ENCODE measurements at regions not wholly inside any gene's neighbourhood (a gene's known extent, or its start where the extent isn't known, plus 50 kb on each side); places are given as distances from the start of the nearest gene placed in this dataset.

GRCh38 chr22:47548953-47549740, 786.7 kb downstream of the TBC1D22A start:
- Mint-ChIP-seq H3K27me3 (peaks cover 7% of the 10 kb centered on the region), H3K27ac (no peak overlapping the region), H3K9me3 (no peaks in the 10 kb centered on the region), H3K4me3 (no peak overlapping the region), H3K4me1 (ENCODE audit: low read depth) (no peaks in the 10 kb centered on the region), H3K36me3 (ENCODE audit: low read depth) (no peaks in the 10 kb centered on the region)
- DNase-seq: no peak

- Mint-ChIP-seq H3K27ac (no peak overlapping the region), H3K36me3 (ENCODE audit: low read depth) (no peaks in the 10 kb centered on the region), H3K9me3 (no peaks in the 10 kb centered on the region), H3K4me1 (ENCODE audit: low read depth) (no peaks in the 10 kb centered on the region), H3K4me3 (no peak overlapping the region), H3K27me3 (peaks cover 7% of the 10 kb centered on the region)
- no peak for DNase-seq
Observed at GRCh38 chr22:47547881-47548650, 785.6 kb downstream of the TBC1D22A start.

GRCh38 chr22:47547239-47547661, 784.8 kb downstream of the TBC1D22A start:
- Mint-ChIP-seq H3K9me3 (no peaks in the 10 kb centered on the region), H3K36me3 (ENCODE audit: low read depth) (no peaks in the 10 kb centered on the region), H3K4me3 (no peak overlapping the region), H3K4me1 (ENCODE audit: low read depth) (no peaks in the 10 kb centered on the region), H3K27ac (no peak overlapping the region), H3K27me3 (peaks cover 5% of the 10 kb centered on the region)
- DNase-seq: no peak

GRCh38 chr22:47544696-47545095, 782.2 kb downstream of the TBC1D22A start:
- no peaks in the 10 kb centered on the region for H3K9me3 Mint-ChIP-seq
- no peaks in the 10 kb centered on the region for H3K4me1 Mint-ChIP-seq (ENCODE audit: low read depth)
- no peak overlapping the region for H3K4me3 Mint-ChIP-seq
- H3K27me3 Mint-ChIP-seq: peaks cover 5% of the 10 kb centered on the region
- no peak for DNase-seq
- no peaks in the 10 kb centered on the region for H3K36me3 Mint-ChIP-seq (ENCODE audit: low read depth)
- no peak overlapping the region for H3K27ac Mint-ChIP-seq

GRCh38 chr22:47543447-47543846, 781.0 kb downstream of the TBC1D22A start:
- H3K4me1 Mint-ChIP-seq (ENCODE audit: low read depth): no peaks in the 10 kb centered on the region
- no peaks in the 10 kb centered on the region for H3K27me3 Mint-ChIP-seq
- no peak overlapping the region for H3K4me3 Mint-ChIP-seq
- no peaks in the 10 kb centered on the region for H3K9me3 Mint-ChIP-seq
- no peak overlapping the region for H3K27ac Mint-ChIP-seq
- no peak for DNase-seq
- no peaks in the 10 kb centered on the region for H3K36me3 Mint-ChIP-seq (ENCODE audit: low read depth)

GRCh38 chr22:47540011-47540410, 777.6 kb downstream of the TBC1D22A start:
- Mint-ChIP-seq H3K27ac (no peak overlapping the region), H3K4me1 (ENCODE audit: low read depth) (no peaks in the 10 kb centered on the region), H3K27me3 (peaks cover 8% of the 10 kb centered on the region), H3K9me3 (no peaks in the 10 kb centered on the region), H3K36me3 (ENCODE audit: low read depth) (no peaks in the 10 kb centered on the region), H3K4me3 (no peak overlapping the region)
- no peak for DNase-seq

- H3K27me3 Mint-ChIP-seq: peaks cover 8% of the 10 kb centered on the region
- no peak overlapping the region for H3K4me3 Mint-ChIP-seq
- H3K36me3 Mint-ChIP-seq (ENCODE audit: low read depth): no peaks in the 10 kb centered on the region
- no peaks in the 10 kb centered on the region for H3K4me1 Mint-ChIP-seq (ENCODE audit: low read depth)
- no peak overlapping the region for H3K27ac Mint-ChIP-seq
- DNase-seq: no peak
- no peaks in the 10 kb centered on the region for H3K9me3 Mint-ChIP-seq
Observed at GRCh38 chr22:47539374-47539773, 776.9 kb downstream of the TBC1D22A start.

- no peak for DNase-seq
- Mint-ChIP-seq H3K27ac (no peak overlapping the region), H3K4me1 (ENCODE audit: low read depth) (peaks cover 1% of the 10 kb centered on the region), H3K36me3 (ENCODE audit: low read depth) (no peaks in the 10 kb centered on the region), H3K4me3 (no peak overlapping the region), H3K27me3 (peaks cover 8% of the 10 kb centered on the region), H3K9me3 (no peaks in the 10 kb centered on the region)
Observed at GRCh38 chr22:47535681-47536080, 773.2 kb downstream of the TBC1D22A start.

- Mint-ChIP-seq H3K27me3 (peaks cover 8% of the 10 kb centered on the region), H3K36me3 (ENCODE audit: low read depth) (no peaks in the 10 kb centered on the region), H3K4me3 (no peak overlapping the region), H3K4me1 (ENCODE audit: low read depth) (peaks cover 1% of the 10 kb centered on the region), H3K9me3 (no peaks in the 10 kb centered on the region), H3K27ac (no peak overlapping the region)
- no peak for DNase-seq
Observed at GRCh38 chr22:47534804-47535410, 772.5 kb downstream of the TBC1D22A start.

GRCh38 chr22:47533961-47534803, 771.7 kb downstream of the TBC1D22A start:
- H3K27me3 Mint-ChIP-seq: peaks cover 8% of the 10 kb centered on the region
- no peak overlapping the region for H3K27ac Mint-ChIP-seq
- no peaks in the 10 kb centered on the region for H3K36me3 Mint-ChIP-seq (ENCODE audit: low read depth)
- H3K9me3 Mint-ChIP-seq: no peaks in the 10 kb centered on the region
- no peak overlapping the region for H3K4me3 Mint-ChIP-seq
- DNase-seq: no peak
- peaks cover 1% of the 10 kb centered on the region for H3K4me1 Mint-ChIP-seq (ENCODE audit: low read depth)

GRCh38 chr22:47517062-47517461, 754.6 kb downstream of the TBC1D22A start:
- Mint-ChIP-seq H3K36me3 (ENCODE audit: low read depth) (no peaks in the 10 kb centered on the region), H3K4me3 (no peak overlapping the region), H3K4me1 (ENCODE audit: low read depth) (no peaks in the 10 kb centered on the region)

GRCh38 chr22:47515384-47516125, 753.1 kb downstream of the TBC1D22A start:
- Mint-ChIP-seq H3K4me3 (no peak overlapping the region), H3K36me3 (ENCODE audit: low read depth) (no peaks in the 10 kb centered on the region), H3K27ac (no peak overlapping the region), H3K27me3 (peaks cover 18% of the 10 kb centered on the region), H3K4me1 (ENCODE audit: low read depth) (no peaks in the 10 kb centered on the region), H3K9me3 (no peaks in the 10 kb centered on the region)
- DNase-seq: no peak

More at GRCh38 chr22:47517062-47517461, 754.6 kb downstream of the TBC1D22A start:
- no peak overlapping the region for H3K27ac Mint-ChIP-seq
- H3K9me3 Mint-ChIP-seq: no peaks in the 10 kb centered on the region
- no peak for DNase-seq
- peaks cover 18% of the 10 kb centered on the region for H3K27me3 Mint-ChIP-seq

GRCh38 chr22:47512617-47513016, 750.2 kb downstream of the TBC1D22A start:
- no peaks in the 10 kb centered on the region for H3K36me3 Mint-ChIP-seq (ENCODE audit: low read depth)
- no peaks in the 10 kb centered on the region for H3K4me1 Mint-ChIP-seq (ENCODE audit: low read depth)
- no peak for DNase-seq
- peaks cover 10% of the 10 kb centered on the region for H3K27me3 Mint-ChIP-seq
- H3K9me3 Mint-ChIP-seq: no peaks in the 10 kb centered on the region
- no peak overlapping the region for H3K27ac Mint-ChIP-seq
- H3K4me3 Mint-ChIP-seq: no peak overlapping the region

GRCh38 chr22:47504962-47505361, 742.5 kb downstream of the TBC1D22A start:
- peaks cover 8% of the 10 kb centered on the region for H3K9me3 Mint-ChIP-seq
- no peaks in the 10 kb centered on the region for H3K36me3 Mint-ChIP-seq (ENCODE audit: low read depth)
- H3K4me3 Mint-ChIP-seq: no peak overlapping the region
- no peaks in the 10 kb centered on the region for H3K4me1 Mint-ChIP-seq (ENCODE audit: low read depth)
- DNase-seq: no peak
- H3K27ac Mint-ChIP-seq: no peak overlapping the region
- peaks cover 9% of the 10 kb centered on the region for H3K27me3 Mint-ChIP-seq

Measured in activated T-cell treated with anti-CD3 and anti-CD28 coated beads, Interleukin-2, amount 50 U/mL, for 24 hours (primary cell).